ENCODE measurements at regions not wholly inside any gene's neighbourhood (a gene's known extent, or its start where the extent isn't known, plus 50 kb on each side); places are given as distances from the start of the nearest gene placed in this dataset.

DNA sequence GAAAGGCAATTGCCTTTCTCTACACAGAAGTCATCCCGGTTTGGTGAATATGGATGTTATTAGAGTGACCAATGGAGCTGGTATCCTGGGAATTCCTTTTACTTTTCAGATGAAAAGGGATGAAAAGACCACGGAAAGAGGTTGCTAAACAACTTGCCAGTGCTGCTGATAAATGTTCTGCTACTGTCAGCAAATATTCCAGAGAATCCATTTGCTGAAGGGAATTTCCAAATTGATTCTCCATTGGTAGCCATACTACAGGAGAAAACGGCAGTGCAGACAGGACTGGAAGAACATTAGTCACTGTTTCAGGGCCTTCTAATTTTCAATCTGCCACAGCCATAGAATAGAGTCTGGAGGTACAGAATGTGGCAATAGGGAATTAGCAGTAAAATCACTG lies 451.5 kb downstream of the PCDH11X start:
- TF ChIP-seq, protein P1, sequence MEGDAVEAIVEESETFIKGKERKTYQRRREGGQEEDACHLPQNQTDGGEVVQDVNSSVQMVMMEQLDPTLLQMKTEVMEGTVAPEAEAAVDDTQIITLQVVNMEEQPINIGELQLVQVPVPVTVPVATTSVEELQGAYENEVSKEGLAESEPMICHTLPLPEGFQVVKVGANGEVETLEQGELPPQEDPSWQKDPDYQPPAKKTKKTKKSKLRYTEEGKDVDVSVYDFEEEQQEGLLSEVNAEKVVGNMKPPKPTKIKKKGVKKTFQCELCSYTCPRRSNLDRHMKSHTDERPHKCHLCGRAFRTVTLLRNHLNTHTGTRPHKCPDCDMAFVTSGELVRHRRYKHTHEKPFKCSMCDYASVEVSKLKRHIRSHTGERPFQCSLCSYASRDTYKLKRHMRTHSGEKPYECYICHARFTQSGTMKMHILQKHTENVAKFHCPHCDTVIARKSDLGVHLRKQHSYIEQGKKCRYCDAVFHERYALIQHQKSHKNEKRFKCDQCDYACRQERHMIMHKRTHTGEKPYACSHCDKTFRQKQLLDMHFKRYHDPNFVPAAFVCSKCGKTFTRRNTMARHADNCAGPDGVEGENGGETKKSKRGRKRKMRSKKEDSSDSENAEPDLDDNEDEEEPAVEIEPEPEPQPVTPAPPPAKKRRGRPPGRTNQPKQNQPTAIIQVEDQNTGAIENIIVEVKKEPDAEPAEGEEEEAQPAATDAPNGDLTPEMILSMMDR (CRISPR knock-in tag; IDR thresholded peaks at IDR 0.05), result no peak
- TF ChIP-seq CBX2 (IDR thresholded peaks at IDR 0.05; ENCODE audit: low read depth, low read length) (no peak), CBX2 (CRISPR knock-in tag; IDR thresholded peaks at IDR 0.05; ENCODE audit: low read depth) (no peak), MAFF (IDR thresholded peaks at IDR 0.05; ENCODE audit: low read depth, low read length) (peak; percentile 30; the same call in 1 of the 2 replicates), MEIS1 (CRISPR knock-in tag; IDR thresholded peaks at IDR 0.05; ENCODE audit: borderline replicate concordance) (no peak), ZNF292 (CRISPR knock-in tag; IDR thresholded peaks at IDR 0.05; ENCODE audit: borderline replicate concordance, low read depth) (no peak), IRF1 (CRISPR knock-in tag; IDR thresholded peaks at IDR 0.05; ENCODE audit: low read depth) (no peak), ZNF629 (CRISPR knock-in tag; conservative IDR thresholded peaks at IDR 0.05) (no peak), TFE3 (CRISPR knock-in tag; IDR thresholded peaks at IDR 0.05) (no peak)
- TF ChIP-seq, protein P2, sequence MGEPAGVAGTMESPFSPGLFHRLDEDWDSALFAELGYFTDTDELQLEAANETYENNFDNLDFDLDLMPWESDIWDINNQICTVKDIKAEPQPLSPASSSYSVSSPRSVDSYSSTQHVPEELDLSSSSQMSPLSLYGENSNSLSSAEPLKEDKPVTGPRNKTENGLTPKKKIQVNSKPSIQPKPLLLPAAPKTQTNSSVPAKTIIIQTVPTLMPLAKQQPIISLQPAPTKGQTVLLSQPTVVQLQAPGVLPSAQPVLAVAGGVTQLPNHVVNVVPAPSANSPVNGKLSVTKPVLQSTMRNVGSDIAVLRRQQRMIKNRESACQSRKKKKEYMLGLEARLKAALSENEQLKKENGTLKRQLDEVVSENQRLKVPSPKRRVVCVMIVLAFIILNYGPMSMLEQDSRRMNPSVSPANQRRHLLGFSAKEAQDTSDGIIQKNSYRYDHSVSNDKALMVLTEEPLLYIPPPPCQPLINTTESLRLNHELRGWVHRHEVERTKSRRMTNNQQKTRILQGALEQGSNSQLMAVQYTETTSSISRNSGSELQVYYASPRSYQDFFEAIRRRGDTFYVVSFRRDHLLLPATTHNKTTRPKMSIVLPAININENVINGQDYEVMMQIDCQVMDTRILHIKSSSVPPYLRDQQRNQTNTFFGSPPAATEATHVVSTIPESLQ (CRISPR knock-in tag; conservative IDR thresholded peaks at IDR 0.05), result no peak

Measured in HepG2 (cell line).